ENCODE measurements at regions not wholly inside any gene's neighbourhood (a gene's known extent, or its start where the extent isn't known, plus 50 kb on each side); places are given as distances from the start of the nearest gene placed in this dataset.

DNA sequence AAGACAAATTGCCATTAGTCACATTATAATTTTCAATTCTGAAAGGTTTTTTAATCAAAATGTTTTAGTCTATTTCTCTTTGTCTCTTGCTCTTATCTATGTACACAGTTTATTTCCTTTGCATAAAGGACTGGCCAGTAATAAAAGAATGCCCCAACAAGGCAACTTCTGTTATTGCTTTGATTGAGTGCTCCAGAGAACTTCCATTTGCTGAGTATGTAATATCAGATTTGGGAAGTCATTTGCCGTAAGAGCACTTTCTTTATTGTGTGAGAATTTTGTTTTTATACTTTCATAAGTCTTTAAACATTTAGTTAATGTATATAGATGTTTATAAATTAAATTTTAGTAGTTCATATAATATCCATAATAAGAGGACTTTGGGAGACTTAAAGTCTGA is 1140.4 kb downstream of the PCDH9 start:
- TF ChIP-seq, protein P1, sequence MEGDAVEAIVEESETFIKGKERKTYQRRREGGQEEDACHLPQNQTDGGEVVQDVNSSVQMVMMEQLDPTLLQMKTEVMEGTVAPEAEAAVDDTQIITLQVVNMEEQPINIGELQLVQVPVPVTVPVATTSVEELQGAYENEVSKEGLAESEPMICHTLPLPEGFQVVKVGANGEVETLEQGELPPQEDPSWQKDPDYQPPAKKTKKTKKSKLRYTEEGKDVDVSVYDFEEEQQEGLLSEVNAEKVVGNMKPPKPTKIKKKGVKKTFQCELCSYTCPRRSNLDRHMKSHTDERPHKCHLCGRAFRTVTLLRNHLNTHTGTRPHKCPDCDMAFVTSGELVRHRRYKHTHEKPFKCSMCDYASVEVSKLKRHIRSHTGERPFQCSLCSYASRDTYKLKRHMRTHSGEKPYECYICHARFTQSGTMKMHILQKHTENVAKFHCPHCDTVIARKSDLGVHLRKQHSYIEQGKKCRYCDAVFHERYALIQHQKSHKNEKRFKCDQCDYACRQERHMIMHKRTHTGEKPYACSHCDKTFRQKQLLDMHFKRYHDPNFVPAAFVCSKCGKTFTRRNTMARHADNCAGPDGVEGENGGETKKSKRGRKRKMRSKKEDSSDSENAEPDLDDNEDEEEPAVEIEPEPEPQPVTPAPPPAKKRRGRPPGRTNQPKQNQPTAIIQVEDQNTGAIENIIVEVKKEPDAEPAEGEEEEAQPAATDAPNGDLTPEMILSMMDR (IDR thresholded peaks at IDR 0.05) = no peak
- no peak for TF ChIP-seq EP300 (IDR thresholded peaks at IDR 0.05)
- no peak for TF ChIP-seq POLR2A (IDR thresholded peaks at IDR 0.05)
- TF ChIP-seq POLR2AphosphoS5 (IDR thresholded peaks at IDR 0.05) = no peak

All from gastroesophageal sphincter (tissue), 3 donors.